Upper lobe of left lung (tissue), 6 donors: ENCODE measurements at regions not wholly inside any gene's neighbourhood (a gene's known extent, or its start where the extent isn't known, plus 50 kb on each side); places are given as distances from the start of the nearest gene placed in this dataset.

Source experiments
- ATAC-seq, 2 donors: fragments of 200-7000 bp; cut with Tn5 transposase; one replicate each; pipeline ENCODE4 v1.9.1; 2022; ENCODE audit warnings: mild to moderate bottlenecking in 2 of 2, moderate library complexity in 2 of 2; ENCODE audit not compliant: low FRiP score in 2 of 2
- DNase-seq, 2 donors: peaks; one replicate each; pipeline ENCODE4 v3.0.0-alpha.2; 2019 to 2020
- H3K27ac ChIP-seq, 4 donors: fragments of 200-600 bp; sonication (generic); one replicate each; pipeline ENCODE4 v1.5.1; 2016 to 2019
- H3K27me3 ChIP-seq, 4 donors: fragments of 200-600 bp; sonication (generic); one replicate each; pipeline ENCODE4 v1.5.1; 2017 to 2019
- H3K36me3 ChIP-seq, 4 donors: fragments of 200-600 bp; sonication (generic); one replicate each; pipeline ENCODE4 v1.5.1; 2016 to 2019
- H3K4me1 ChIP-seq, 4 donors: fragments of 200-600 bp; sonication (generic); one replicate each; pipeline ENCODE4 v1.5.1; 2018 to 2019
- H3K4me3 ChIP-seq, 4 donors: fragments of 200-600 bp; sonication (generic); one replicate each; pipeline ENCODE4 v1.5.1; 2017 to 2019; ENCODE audit warnings: mild to moderate bottlenecking in 2 of 4, moderate library complexity in 1 of 4
- H3K9me3 ChIP-seq, 4 donors: fragments of 200-600 bp; sonication (generic); one replicate each; pipeline ENCODE4 v1.5.1; 2018 to 2019
- CTCF ChIP-seq, 6 experiments: fragments of 450-650 bp in 4 of 6; fragments of 200-600 bp in 2 of 6; sonication (generic) in 2 of 6; IDR thresholded peaks; one replicate each; pipeline ENCODE4 v1.5.1; 2016 to 2019; ENCODE audit warnings: antibody characterized with exemption in 6 of 6
- EP300 ChIP-seq, 4 donors: sonication (generic); formaldehyde crosslinking; IDR thresholded peaks; one replicate each; pipeline ENCODE4 v1.5.1; 2017; ENCODE audit warnings: antibody characterized with exemption in 4 of 4, control low read depth in 2 of 4
- POLR2A ChIP-seq, 4 donors: fragments of 450-650 bp; IDR thresholded peaks; one replicate each; pipeline ENCODE4 v1.5.1; 2016 to 2017; ENCODE audit warnings: antibody characterized with exemption in 4 of 4, mild to moderate bottlenecking in 2 of 4
- POLR2AphosphoS5 ChIP-seq, 2 donors: sonication (generic); formaldehyde crosslinking; IDR thresholded peaks; one replicate each; pipeline ENCODE4 v1.5.1; 2017; ENCODE audit warnings: antibody characterized with exemption in 2 of 2
- WGBS, 2 donors: methylation state at CpG; one replicate each; pipeline ENCODE4 v1.1.5; 2017 to 2018; 5-methylcytosine and 5-hydroxymethylcytosine counted together
- donor health status: DM: no; HTN: no; CAD: no; lungs with moderate emphysema.
- donor health status: DM: no; HTN: yes; CAD: no; lungs with severe emphysema.

DNA sequence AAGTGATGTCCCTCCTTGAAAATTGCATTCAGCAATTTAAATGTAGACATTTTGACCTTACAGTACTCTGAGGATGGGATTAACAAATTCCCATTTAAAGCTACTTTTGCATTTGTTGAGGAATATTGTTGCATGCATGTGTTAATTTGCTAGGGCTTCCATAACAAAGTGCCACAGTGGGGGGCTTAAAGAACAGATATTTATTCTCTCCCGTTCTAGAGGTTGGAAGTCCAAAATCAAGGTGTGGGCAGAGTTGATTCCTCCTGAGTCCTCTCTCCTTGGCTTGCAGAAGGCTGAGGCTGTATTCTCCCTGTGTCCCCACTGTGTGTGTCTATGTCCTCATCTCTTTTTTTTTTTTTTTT lies 51.8 kb upstream of the CDK20 start:
- no peaks in the 10 kb centered on the region for H3K9me3 ChIP-seq
- 80 to 87% methylated on average over 1 of the region's 1 CpG for WGBS, 2 donors
- TF ChIP-seq POLR2A (IDR thresholded peaks at IDR 0.05), result no peak
- no peak for TF ChIP-seq CTCF (IDR thresholded peaks at IDR 0.05)
- TF ChIP-seq POLR2AphosphoS5 (IDR thresholded peaks at IDR 0.05), result no peak
- no peak for TF ChIP-seq EP300 (IDR thresholded peaks at IDR 0.05)
- no peaks in the 10 kb centered on the region for H3K4me1 ChIP-seq
- no peak for ATAC-seq
- H3K27me3 ChIP-seq, result no peaks in the 10 kb centered on the region
- no peaks in the 10 kb centered on the region for H3K36me3 ChIP-seq
- no peak for DNase-seq
- no peak overlapping the region for H3K4me3 ChIP-seq
- no peak overlapping the region for H3K27ac ChIP-seq

GRCh38 chr9:88025411-88026117 lies 51.2 kb upstream of the CDK20 start:
- 69 to 82% methylated on average over 6 to 8 of the region's 8 CpGs for WGBS, 2 donors
- ATAC-seq, result no peak
- Histone ChIP-seq H3K36me3 (no peaks in the 10 kb centered on the region), H3K4me1 (no peaks in the 10 kb centered on the region), H3K27ac (no peak overlapping the region), H3K27me3 (no peaks in the 10 kb centered on the region), H3K9me3 (no peaks in the 10 kb centered on the region), H3K4me3 (no peak overlapping the region)
- DNase-seq, result no peak
- TF ChIP-seq EP300 (IDR thresholded peaks at IDR 0.05), result no peak
- no peak for TF ChIP-seq CTCF (IDR thresholded peaks at IDR 0.05)
- no peak for TF ChIP-seq POLR2AphosphoS5 (IDR thresholded peaks at IDR 0.05)
- no peak for TF ChIP-seq POLR2A (IDR thresholded peaks at IDR 0.05)

DNA sequence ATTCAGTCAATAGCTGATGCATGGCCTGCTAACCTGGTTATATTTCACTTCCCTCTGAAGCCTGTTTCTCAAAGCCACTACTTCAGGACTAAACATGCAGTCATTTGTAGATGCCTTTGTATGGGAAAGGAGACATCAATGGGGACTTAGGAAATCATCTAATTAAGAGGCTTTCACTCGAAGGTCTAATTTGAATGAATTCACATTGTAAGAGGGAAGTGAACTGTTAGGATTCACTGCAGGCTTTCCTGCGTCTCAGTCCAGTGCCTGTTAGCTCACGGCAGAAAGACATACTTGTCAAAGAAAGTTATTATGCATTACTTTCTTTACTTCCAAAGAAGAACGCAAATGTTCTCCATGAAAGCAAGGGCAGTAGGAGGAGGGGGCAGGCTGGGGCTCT lies 50.6 kb upstream of the CDK20 start:
- H3K9me3 ChIP-seq, result no peaks in the 10 kb centered on the region
- WGBS, 2 donors, result 68 to 83% methylated on average over 4 of the region's 4 CpGs
- H3K4me3 ChIP-seq, result no peak overlapping the region
- DNase-seq, result no peak
- no peaks in the 10 kb centered on the region for H3K36me3 ChIP-seq
- H3K27me3 ChIP-seq, result no peaks in the 10 kb centered on the region
- no peak overlapping the region for H3K27ac ChIP-seq
- no peak for ATAC-seq
- TF ChIP-seq CTCF (IDR thresholded peaks at IDR 0.05) (no peak), POLR2A (IDR thresholded peaks at IDR 0.05) (no peak), POLR2AphosphoS5 (IDR thresholded peaks at IDR 0.05) (no peak)
- no peaks in the 10 kb centered on the region for H3K4me1 ChIP-seq
